GM19328 (cell line): ENCODE measurements at regions not wholly inside any gene's neighbourhood (a gene's known extent, or its start where the extent isn't known, plus 50 kb on each side); places are given as distances from the start of the nearest gene placed in this dataset.
"Not testable (repeated sequence)": the region's sequence is repeated elsewhere in the genome, so short reads cannot be mapped to it uniquely, and the experiment has no call there.

ENCODE experiments used
- ATAC-seq: cut with Tn5 transposase; IDR thresholded peaks from one replicate; pipeline ENCODE4 v1.9.1; 2021; ENCODE audit warnings: mild to moderate bottlenecking, moderate library complexity; ENCODE audit not compliant: unreplicated experiment

- no peak for ATAC-seq
Observed at GRCh38 chr5:104050436-104050835, 487.8 kb upstream of the NUDT12 start.

GRCh38 chr5:104049752-104050151 is 487.2 kb upstream of the NUDT12 start:
- ATAC-seq, result no peak

GRCh38 chr5:104048231-104048630 is 485.6 kb upstream of the NUDT12 start:
- no peak for ATAC-seq

- no peak for ATAC-seq
Observed at GRCh38 chr5:104045987-104046386, 483.4 kb upstream of the NUDT12 start.

GRCh38 chr5:104039871-104040270 is 477.3 kb upstream of the NUDT12 start:
- not testable (repeated sequence) for ATAC-seq

- ATAC-seq, result not testable (repeated sequence)
Observed at GRCh38 chr5:104037136-104037535, 474.5 kb upstream of the NUDT12 start.

- not testable (repeated sequence) for ATAC-seq
Observed at GRCh38 chr5:104033186-104033585, 470.6 kb upstream of the NUDT12 start.

GRCh38 chr5:104024538-104024937 is 461.9 kb upstream of the NUDT12 start:
- no peak for ATAC-seq

GRCh38 chr5:104023739-104024138 is 461.1 kb upstream of the NUDT12 start:
- ATAC-seq, result no peak

GRCh38 chr5:104019956-104020355 is 457.4 kb upstream of the NUDT12 start:
- ATAC-seq, result no peak

GRCh38 chr5:104018299-104018698 is 455.7 kb upstream of the NUDT12 start:
- no peak for ATAC-seq

GRCh38 chr5:104016646-104017045 is 454.1 kb upstream of the NUDT12 start:
- no peak for ATAC-seq

- no peak for ATAC-seq
Observed at GRCh38 chr5:104015765-104016164, 453.2 kb upstream of the NUDT12 start.

- ATAC-seq, result not testable (repeated sequence)
Observed at GRCh38 chr5:104002783-104003182, 440.2 kb upstream of the NUDT12 start.

- ATAC-seq, result no peak
Observed at GRCh38 chr5:104001136-104001535, 438.5 kb upstream of the NUDT12 start.

- ATAC-seq, result no peak
Observed at GRCh38 chr5:103993031-103993430, 430.4 kb upstream of the NUDT12 start.

GRCh38 chr5:103990064-103990463 is 427.5 kb upstream of the NUDT12 start:
- no peak for ATAC-seq

GRCh38 chr5:103981592-103981991 is 419.0 kb upstream of the NUDT12 start:
- no peak for ATAC-seq

GRCh38 chr5:103973669-103974068 is 411.1 kb upstream of the NUDT12 start:
- no peak for ATAC-seq

- ATAC-seq, result not testable (repeated sequence)
Observed at GRCh38 chr5:103966295-103966694, 403.7 kb upstream of the NUDT12 start.

- no peak for ATAC-seq
Observed at GRCh38 chr5:103962023-103962422, 399.4 kb upstream of the NUDT12 start.

GRCh38 chr5:103953601-103954382 is 391.2 kb upstream of the NUDT12 start:
- no peak for ATAC-seq

- no peak for ATAC-seq
Observed at GRCh38 chr5:103951776-103952175, 389.2 kb upstream of the NUDT12 start.
